NCI-H2171 (cell line): ENCODE measurements at regions not wholly inside any gene's neighbourhood (a gene's known extent, or its start where the extent isn't known, plus 50 kb on each side); places are given as distances from the start of the nearest gene placed in this dataset.
"Not testable (repeated sequence)": the region's sequence is repeated elsewhere in the genome, so short reads cannot be mapped to it uniquely, and the experiment has no call there.

Experiments
- DNase-seq: peaks from one replicate; lab custom pipeline; 2025; lab: John Stamatoyannopoulos, UW

DNA sequence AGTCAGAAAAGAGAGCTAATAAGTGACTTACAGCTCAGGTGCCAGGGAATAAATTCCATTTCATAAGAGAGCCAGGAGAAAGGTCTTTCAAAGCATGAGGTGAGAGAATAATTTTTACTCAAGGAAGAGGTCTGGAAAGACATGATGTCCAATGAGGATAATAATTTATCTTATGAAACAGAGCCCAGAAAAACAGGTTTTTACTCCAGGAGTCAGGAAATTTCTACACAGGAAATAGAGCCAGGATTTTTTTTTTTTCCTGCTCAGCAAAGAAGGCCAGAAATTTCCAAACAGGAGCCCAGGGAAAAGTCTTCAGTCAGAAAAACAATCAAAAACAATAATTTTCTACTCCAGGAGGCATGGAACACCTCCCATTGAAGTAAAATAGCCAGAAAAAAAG lies 1185.7 kb upstream of the TSPY4 start:
- DNase-seq = no peak

- no peak for DNase-seq
Observed at GRCh38 chrY:8128578-8128977, 1208.7 kb upstream of the TSPY4 start.

DNA sequence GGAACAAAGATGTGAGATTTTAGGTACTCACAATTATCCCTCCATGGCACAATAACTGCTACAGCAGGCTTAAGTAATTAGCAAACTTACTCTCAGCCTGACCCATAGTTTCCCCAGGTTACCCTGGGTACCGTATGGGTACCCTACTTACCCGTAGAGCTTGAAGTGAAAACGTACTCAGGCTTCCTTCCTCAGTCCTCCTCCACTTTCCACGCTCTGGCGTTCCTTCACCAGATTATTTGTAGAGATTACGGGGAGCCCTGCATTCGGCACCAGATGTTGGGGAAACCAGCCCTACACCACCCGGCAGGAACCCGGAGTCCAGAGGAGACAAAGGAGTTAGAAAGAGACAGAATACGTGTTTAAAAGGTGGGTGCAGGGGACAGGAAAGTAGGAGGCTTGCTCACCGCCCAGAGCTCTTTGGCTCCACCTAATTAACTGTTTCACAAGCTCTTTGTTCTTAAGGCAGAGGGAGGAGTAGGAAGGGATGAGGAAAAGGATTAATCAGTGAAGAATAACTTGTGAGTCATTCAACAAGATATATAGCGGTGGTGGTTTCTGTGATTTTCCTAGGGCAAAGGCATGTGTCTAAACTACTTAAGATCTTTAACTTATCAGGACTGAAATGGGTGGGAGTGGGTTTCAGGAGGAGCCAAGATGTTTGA lies 1211.2 kb upstream of the TSPY4 start:
- DNase-seq = no peak

- no peak for DNase-seq
Observed at GRCh38 chrY:8121825-8122224, 1210.3 kb upstream of the AMELY start.

GRCh38 chrY:8094429-8094828 lies 1182.9 kb upstream of the AMELY start:
- no peak for DNase-seq

DNA sequence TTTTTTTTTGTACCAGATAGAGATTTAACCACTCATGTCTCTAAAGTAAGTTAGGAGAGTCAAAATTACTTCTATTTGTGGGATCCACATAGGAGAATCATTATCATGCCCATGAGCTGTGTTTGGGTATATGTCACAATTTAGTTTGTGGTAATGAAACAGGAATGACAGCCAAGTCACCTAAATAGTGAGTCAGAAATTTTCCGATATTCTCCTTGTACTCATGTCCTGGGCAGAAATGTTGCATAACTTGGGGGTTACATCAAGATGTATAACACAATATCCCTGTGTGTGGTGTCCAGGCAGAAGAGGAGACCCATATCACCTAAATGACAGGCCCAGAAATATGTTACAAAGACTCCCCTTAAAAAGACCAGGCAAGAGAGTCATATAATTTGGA lies 1181.4 kb upstream of the AMELY start:
- DNase-seq = no peak

GRCh38 chrY:8085925-8086324 lies 1174.4 kb upstream of the AMELY start:
- DNase-seq = no peak

- DNase-seq = no peak
Observed at GRCh38 chrY:8084192-8084591, 1172.6 kb upstream of the AMELY start.

DNA sequence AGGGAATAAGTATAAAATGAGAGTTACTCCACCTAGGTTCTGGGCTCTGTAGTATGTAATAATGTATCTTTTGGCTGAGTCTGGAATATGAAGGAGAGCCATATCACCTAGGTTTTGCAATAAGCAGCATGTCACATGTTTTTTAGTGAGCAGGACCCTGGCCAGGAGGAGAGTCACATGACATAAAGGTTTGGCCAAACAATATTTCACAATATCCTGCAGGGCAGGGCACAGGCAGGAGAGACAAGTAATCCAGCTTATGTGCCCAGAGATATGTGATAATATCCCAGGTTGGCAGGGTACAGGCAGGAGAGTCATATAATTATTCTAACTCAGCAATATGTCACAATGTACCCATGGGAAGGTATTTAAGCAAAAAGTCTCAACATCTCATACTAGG lies 1169.6 kb upstream of the AMELY start:
- no peak for DNase-seq

GRCh38 chrY:8065220-8065619 lies 1153.7 kb upstream of the AMELY start:
- no peak for DNase-seq

DNA sequence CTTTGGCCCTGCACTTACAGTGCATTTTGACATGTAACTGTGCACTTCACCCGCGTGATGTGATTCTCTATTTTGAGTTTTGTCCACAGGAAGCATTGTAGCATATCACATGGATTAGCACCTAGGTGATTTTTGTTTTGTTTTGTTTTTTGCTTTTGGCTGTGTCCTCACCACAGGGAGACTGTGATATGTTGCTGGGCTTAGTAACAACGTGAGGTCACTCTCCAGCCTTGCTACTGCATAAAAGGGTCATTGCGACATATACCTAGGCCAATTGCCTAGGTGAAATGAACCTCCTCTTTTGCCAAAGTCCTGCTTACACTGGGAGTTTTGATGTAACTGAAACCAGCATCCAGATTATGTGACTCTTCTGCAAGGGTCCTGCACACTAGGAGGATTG lies 1152.9 kb upstream of the AMELY start:
- no peak for DNase-seq

GRCh38 chrY:8063973-8064372 lies 1152.4 kb upstream of the AMELY start:
- DNase-seq = no peak

DNA sequence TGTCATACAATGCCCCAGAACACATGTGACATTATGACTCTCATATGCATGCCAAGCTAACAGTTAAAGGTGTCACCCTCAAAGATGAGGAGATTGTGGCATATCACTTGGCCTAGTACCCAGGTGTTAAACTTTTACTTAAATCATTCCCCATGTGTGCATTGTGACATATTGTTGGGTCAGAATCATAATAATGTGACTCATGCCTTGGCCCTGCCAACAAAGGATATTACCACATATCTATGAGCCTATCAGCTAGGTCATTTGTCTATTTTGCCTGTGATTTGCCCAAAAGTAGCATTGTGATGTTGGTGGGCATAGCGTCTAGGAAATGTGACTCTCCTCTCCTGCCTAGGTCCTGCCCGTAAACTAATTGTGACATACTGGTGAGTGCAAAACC lies 1147.1 kb upstream of the AMELY start:
- no peak for DNase-seq

DNA sequence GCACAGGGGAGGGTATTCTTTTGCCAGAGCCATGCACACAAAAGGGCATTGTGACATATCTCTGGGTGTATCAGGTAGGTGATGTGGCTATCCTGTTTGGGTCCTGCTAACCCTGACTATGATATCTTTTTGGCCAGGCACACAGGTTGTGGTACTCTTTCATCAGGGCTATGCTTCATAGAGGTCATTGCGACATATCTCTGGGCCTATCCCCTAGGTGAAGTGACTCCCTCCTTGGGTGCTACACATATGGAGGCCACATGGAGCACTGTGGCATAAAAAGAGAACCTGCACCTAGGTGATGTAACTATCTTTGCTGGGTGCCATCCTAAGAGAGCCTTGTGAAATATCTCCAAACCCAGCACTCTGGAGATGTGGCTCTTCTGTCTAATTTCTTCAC lies 1139.8 kb upstream of the AMELY start:
- no peak for DNase-seq

GRCh38 chrY:8041238-8041637 lies 1129.7 kb upstream of the AMELY start:
- DNase-seq = no peak

GRCh38 chrY:8036563-8036962 lies 1125.0 kb upstream of the AMELY start:
- DNase-seq = no peak

GRCh38 chrY:8035653-8036052 lies 1124.1 kb upstream of the AMELY start:
- no peak for DNase-seq

GRCh38 chrY:8034673-8035072 lies 1123.1 kb upstream of the AMELY start:
- DNase-seq = no peak

GRCh38 chrY:8033200-8033599 lies 1121.6 kb upstream of the AMELY start:
- DNase-seq = no peak

DNA sequence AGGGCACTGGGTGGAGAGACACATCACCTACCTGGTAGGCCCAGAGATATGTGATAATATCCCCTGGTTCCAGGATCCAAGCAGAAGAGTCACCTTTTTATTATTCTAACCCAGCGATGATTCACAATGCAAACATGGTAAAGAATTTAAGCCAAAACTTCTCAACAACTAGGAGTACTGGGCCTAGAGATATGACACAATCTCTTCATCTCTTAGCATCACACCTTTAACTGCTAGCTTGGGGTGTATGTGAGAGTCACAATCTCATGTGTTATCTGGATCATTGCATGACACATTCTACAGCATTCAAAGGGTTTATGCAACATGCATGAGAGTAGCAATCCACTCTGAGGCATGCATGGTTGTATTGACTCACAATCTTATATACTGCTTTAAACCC lies 1109.0 kb upstream of the AMELY start:
- DNase-seq = no peak

GRCh38 chrY:8011515-8011914 lies 1100.0 kb upstream of the AMELY start:
- DNase-seq = no peak

GRCh38 chrY:8004196-8004595 lies 1092.6 kb upstream of the AMELY start:
- no peak for DNase-seq

- DNase-seq = no peak
Observed at GRCh38 chrY:7996726-7997125, 1085.2 kb upstream of the AMELY start.

DNA sequence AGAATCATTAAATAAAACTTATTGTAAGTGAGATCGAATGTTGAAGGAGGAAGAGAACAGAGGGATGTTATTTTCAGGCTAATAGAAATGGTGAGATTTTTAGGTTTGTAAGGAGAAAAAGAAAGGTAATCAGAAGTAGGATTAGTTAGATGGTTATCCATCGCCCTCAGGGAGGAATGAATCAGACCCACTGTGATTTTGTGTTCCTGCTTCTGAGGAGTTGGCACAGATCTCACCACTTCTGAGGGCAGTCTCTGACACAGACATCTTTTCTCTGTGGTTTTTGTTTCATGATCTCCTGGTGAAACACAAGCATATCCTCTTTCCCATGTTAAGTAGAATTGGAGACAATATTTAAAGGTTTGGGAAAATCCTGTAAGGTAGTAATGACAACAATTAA lies 1083.2 kb upstream of the AMELY start:
- not testable (repeated sequence) for DNase-seq

DNA sequence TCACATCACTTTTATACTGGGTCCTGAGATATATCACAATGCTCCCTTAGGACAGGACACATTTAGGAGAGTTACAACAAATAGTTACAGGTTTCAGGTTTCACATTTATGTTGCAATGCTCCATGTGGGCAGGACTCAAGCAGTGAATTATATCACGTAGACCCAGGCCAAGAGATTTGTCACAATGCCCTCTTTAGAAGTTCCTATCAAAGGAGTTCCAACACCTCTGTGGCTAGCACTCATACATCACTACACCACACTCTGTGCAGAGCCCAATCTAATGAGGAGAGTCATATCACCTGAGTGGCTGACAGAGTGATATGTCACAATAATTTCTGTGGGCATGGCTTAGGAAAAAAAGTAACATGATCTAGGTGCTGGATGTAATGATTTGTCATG lies 1068.2 kb upstream of the AMELY start:
- no peak for DNase-seq
